ENCODE measurements at regions not wholly inside any gene's neighbourhood (a gene's known extent, or its start where the extent isn't known, plus 50 kb on each side); places are given as distances from the start of the nearest gene placed in this dataset.
A peak's percentile ranks its signal among the peaks of the same experiment; 100 is the strongest.
"Not testable (repeated sequence)": the region's sequence is repeated elsewhere in the genome, so short reads cannot be mapped to it uniquely, and the experiment has no call there.

DNA sequence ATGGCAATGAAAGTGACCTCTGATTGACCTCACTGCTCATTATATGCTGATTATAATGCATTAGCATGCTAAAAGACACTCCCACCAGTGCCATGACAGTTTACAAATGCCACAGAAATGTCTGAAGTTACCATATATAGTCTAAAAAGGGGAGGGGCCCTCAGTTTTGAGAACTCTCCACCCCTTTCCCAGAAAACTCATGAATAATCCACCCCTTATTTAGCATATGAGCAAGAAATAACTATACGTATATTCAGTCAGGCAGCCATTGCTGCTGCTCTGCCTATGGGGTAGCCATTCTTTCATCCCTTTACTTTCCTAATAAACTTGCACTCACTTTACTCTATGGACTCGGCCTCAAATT lies 163.1 kb downstream of the ESM1 start:
- no peak for DNase-seq (ENCODE audit: low spot score)

DNA sequence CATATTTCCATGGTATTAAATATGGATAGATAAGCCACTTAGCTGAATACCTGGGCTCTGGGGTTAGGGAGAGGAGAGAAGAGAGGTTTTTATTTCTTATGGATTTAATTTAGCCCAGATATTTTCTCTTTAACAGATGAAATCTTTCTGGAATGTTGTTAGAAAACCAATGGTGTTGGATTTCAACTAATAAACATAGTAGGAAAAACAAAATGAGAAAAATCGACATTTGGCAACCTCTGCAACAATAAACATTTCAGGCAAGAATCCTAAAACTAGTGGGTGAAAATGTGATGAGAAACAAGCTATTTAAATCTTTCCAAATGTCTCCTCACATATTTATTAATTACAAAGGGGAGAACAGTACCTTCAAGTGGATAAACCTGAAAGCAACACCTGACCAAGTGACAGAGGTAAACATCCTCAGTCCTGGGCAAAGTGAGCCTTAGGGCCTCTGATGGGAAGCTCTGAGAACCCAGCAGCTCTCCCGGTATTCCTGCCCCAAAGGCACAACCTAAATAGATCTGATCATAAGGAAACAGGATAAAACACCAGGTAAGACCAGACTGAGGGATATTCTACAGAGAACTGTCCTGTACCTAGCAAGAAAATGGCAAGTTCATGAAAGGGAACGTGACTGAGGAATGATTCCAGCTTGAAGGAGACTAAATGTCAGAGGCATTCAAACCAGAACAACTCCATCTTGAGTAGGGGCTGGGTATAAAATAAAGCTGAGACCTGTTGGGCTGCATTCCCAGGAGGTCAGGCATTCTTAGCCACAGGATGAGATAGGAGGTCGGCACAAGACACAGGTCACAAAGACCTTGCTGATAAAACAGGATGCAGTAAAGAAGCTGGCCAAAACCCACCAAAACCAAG lies 163.7 kb downstream of the ESM1 start:
- no peak for DNase-seq (ENCODE audit: low spot score)

DNA sequence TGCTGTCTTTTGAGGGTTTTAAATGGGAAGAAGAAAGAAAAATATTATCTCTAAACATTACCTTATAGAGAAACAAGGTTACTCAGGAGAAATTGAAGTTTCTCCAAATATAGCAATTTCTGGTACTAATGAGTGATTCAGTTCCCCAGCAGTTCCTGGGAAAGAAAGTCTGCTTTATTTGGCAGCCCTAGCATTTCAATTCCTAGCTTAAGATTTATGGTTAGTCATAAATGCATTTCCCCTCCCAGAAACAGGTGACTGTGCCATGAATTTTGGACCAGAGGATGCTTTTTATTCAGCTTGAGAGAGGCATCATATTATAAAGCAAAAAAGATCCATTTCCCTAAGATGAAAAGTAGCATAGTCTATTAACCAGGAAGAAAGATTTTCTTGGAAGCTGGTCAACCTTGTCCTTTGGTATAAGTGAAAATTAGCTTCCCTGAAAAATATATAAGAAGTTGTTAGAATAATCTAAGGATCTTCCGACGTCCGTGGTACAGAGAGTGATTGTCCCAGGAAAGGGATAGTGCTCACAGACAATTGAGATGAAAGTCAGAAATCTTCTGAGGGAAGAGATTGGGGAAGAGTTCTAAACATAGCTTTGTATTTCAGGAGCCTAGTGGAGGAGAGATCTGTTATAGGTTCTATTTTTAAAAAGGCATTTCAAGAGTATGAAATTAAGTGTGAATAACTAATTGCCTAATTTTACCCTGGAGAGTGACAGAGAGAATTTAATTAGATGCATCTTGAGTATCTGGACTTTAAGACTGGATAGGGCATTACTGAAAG lies 164.9 kb downstream of the ESM1 start:
- DNase-seq (ENCODE audit: low spot score): no peak

DNA sequence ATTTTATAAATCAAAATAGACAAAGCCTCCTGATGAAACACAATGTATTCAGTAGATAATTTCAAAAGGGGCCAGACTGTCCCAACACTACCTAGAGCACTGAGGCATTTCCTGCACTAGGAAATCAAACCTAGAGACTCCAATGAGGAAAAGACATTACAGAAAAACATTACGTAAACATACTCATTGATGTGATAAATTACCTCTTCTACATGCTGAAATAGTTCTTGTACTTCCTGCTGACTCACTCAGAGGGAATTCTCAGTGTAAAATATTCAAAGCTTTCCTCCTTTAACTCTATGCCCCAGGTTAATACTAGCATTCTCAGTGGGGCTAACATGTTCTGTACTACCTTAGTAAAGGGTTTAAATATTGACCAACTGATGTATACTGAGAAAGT lies 178.0 kb downstream of the ESM1 start:
- peak; percentile 70 for DNase-seq (ENCODE audit: low spot score)

DNA sequence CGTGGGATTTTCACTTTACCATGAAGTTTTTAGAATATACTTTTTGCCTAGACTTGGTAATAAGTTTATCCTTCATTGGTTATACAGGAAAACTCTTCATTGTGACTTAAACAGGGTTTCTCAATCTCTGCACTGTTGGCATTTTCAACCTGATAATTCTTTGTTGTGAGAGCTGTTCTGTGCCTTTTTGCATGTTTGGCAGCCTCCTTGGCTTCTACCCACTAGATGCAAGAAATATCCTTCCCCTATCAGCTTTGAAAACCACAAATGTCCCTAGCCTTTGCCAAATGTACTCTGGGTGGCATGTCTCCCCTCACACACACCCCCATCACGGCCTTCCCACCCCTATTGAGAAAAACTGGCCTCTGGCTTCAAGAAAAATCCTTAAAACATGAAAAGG lies 180.9 kb downstream of the ESM1 start:
- DNase-seq (ENCODE audit: low spot score): no peak

DNA sequence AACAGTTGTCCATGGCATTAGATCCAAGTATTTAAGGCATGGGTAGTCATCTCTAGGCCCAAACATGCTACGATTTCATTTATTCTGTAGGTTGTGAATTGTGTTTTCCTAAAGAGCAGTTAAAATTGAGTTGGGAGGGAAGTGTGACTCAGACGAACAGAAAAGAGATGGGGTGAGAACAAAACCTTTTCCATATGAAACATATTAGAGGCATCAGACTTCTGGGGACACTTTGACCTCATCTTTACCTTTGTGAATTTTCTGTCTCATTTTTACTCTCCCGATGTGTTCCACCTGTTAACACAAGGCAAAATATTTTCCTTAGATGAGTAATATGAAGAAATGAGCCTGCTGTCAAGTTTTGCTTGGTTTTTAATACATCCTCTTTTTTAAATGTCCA lies 181.3 kb downstream of the ESM1 start:
- DNase-seq (ENCODE audit: low spot score): no peak

DNA sequence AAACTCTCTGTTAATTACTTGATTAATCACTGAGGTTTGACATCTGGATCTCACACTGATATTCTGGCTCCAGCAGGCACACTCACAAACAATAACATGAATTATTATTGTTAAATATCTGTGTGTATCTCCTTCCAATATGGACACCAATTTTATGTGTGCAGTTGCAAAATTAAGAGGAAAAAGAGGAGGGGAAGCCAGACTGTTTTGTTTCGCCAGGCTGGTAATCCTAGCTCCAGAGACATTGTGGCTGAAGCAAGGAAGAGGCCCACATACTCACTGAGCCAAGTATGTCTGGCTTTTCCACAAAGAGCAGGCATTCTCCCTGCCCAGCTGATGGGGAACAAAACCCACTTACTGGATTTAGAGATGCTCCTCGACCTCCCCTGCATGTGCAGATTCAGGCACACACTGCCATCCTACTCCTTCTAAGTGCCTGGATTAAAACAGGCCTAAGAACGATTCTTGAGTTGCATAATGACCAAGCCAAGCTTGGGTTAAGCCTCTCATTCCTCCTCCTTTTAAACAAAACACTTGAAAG lies 181.9 kb downstream of the ESM1 start:
- DNase-seq (ENCODE audit: low spot score): no peak

DNA sequence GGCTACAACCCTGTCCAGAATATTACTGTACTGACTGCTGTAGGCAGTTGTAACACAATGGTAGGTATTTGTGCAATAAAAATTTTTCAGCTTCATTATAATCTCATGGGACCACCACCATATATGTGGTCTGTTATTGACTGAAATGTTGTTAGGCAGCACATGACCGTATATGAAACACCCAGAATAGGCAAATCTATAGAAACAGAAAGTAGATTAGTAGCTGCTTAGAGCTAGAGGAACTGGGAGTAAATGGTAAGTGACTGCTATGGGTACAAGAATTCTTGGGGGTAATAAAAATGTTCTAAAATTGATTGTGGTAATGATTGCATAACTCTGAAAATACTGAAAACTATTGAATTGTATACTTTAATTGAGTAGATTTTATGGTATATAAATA lies 185.7 kb downstream of the ESM1 start:
- no peak for DNase-seq (ENCODE audit: low spot score)

DNA sequence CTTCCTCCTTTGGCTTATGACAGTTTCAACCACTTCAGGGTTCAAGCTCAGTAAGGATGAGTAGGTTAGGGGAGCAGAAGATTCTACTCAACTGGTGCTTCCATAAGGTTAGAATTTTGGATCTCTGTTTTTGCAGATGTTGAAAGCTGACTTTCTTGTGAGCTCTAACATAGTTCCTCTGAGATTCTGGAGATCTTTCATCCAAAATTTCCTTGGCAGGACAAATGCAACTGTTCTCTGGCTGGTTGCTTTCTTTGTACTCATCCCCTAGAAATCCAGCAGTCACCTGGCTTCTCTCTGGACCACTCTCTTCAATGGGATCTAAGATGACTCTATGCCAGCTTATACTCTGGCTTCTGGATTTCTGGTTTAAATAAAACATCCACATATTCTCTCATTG lies 189.6 kb downstream of the ESM1 start:
- DNase-seq (ENCODE audit: low spot score): no peak

DNA sequence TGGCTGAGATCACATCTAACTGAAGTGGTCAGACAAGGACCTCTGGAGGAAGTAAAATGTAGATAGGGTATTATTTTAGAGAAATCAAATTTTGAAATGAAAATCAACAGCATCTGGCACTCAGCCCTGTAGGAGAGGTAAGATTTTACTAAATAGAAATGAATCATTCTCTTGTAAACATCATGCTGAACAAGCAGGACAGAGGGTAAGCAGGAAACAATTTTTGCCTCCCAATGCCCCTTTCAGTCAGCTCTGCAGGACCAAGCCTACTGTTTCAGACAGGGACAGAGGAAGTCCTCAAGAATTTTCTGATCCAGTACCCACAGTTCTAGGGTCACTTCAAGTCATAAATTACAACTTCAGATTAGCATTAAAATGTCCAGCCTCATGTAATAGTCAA lies 190.1 kb downstream of the ESM1 start:
- no peak for DNase-seq (ENCODE audit: low spot score)

DNA sequence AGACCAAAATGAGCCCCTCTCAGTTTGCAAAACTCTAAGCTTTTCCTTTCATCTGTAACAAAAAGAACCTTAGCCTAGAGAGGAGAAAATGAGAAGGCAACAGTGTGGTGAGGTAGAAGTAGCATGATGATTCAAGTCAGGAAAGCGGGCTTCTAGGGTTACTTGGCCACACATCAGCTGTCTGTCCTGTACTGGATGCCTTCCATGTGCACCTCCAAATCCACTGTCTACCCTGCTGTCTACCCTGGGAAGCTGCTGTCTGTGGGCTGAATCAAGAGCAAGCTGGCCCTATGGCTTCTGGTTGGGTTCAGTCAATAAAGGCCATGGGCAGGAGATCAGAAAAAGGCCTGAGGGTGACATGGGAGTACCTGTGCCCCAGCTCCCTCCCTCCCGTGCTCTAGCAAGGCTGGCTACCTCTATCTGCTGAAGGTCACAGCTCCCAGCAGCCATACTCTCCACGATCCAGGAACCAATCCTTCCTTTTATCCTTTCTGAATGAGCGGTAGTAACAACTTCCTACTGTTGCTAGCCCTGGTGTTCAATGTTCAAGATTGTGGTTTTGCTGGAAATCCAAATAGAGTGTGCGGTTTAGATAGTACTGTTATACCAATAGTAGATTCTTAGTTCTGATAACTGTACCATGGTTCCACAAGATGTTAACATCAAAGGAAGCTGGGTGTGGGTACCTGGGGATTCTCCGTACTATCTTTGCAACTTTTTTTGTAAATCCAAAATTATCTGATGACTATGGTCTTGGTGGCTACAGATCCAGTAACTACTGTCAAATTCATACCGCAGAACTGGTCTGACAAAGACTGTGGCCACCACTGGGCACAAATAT lies 191.0 kb downstream of the ESM1 start:
- no peak for DNase-seq (ENCODE audit: low spot score)

DNA sequence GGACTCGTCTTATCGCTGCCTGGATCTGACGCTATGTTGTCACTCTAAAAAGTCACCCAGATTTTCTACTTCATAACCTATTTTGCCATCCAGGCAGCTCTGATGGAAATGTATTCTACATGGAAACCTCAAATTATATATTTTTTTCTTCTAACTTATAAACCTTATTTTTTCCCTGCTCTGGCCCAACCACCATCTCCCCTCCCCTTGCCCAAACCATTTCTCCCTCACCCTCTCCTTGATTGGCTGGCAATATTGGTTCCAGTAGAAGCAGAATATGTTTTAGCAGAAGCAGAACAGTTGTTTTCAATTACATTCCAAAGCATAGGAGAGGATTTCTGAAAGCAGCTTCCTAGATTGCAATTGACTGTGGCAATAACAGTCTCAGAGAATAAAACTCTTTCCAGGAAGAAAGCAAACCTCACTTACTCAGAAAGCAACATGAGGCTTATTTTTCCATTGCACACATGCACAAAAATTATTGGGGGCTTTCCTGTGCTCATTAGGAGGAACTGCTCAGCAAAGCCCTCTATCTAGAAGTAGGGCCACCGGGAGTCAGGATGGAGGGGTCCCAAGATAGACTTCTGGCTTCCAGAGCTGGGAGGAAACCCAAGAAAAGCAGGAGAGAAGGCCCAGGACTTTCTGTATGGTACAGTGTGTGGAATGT lies 191.8 kb downstream of the ESM1 start:
- DNase-seq (ENCODE audit: low spot score): no peak

DNA sequence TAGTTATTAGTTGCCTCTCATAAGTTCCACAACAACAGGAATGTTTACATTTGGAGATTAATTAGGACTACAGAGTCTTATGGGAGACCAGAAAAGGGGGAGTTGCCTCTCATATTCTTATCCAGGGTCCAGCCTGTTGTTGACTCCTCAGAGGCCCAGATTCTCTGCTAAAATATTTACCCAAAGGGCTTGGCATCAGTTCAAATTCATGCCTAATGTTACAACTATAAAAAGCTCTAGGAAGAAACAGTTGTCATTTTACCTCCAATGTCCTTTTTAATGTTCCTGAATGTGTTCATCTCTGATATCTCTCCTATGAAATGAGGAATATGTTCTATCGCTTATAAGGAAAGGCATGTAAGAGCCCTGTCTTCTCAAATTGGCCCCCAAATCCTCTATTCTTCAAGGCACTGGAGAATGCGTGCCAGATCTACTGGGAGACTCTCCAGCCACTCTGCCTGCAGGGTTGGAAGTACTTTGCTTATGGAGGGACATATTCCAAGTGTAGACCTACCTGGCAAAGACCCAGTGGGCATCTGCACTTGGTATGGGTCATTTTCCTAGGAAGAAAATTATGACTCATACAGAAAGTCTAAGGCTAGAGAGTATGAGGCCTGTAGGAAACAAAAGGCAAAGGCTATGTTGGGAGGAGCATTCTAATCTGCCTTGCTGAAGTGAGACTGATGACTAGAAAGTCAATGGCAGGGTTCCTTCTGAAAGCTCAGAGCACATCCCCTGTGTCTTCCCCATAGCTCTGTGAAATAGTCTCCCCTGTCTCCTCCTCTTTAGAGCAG lies 192.6 kb downstream of the ESM1 start:
- no peak for DNase-seq (ENCODE audit: low spot score)

DNA sequence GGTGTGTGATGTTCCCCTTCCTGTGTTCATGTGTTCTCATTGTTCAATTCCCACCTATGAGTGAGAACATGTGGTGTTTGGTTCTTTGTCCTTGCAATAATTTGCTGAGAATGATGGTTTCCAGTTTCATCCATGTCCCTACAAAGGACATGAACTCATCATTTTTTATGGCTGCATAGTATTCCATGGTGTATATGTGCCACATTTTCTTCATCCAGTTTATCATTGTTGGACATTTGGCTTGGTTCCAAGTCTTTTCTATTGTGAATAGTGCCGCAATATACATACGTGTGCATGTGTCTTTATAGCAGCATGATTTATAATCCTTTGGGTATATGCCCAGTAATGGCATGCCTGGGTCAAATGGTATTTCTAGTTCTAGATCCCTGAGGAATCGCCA lies 197.5 kb downstream of the ESM1 start:
- DNase-seq (ENCODE audit: low spot score): not testable (repeated sequence)

DNA sequence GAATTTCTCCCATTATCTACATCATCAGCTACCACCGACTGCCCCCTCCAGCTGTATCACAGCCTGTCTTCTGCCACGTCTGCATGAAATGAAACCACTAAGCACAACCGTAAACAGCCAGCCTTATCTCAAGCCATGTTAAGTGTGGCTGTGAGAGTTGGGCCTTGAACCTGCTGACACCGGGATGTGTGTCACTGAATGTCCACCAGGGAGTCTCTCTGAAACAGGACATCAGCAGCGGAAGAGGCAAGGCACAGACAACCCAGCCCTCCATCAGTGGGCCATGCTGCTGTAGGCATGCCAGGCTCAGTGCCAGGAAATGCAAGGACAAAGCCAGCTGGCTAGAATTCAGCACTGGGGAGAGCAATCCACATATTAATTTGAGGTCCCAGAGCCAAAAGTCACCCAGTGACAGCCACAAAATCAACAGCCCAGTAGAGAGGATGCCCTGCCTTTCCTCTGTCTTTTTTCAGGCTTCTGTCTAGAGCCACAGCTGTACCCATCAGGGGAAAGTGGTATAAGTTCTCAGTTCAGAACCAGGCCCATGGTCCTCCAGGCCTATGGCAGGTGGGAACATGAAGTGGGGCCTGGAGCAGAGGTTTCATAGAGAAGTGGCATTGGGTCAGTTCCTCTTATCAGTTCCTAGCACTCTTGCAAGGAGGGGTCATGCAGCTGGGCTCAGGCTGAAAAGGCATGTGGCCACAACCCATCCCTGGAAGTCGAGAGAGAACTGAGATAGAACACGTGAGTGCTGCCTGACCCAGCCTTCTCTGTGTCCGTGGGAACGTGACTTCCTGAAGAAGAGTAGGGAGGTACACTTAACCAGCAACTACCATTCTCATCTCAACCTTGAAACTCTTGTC lies 199.4 kb downstream of the ESM1 start:
- DNase-seq (ENCODE audit: low spot score): no peak

DNA sequence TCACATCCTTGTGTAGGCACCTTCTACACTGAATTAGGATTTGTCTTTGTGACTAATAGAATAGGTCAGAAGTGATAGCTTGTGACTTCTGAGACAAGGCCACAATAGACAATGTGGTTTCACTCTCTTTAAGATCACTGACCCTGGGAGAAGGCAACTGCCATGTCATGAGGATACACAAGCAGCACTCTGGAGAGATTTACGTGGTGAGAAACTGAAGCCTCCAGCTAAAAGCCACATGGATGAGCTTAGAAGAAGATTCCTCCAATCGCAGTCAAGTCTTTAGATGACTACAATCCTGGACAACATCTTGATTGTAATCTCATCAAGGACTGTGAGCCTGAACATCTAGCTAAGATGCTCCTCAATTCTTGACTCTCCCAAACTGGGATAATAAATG lies 206.6 kb downstream of the ESM1 start:
- DNase-seq (ENCODE audit: low spot score): no peak

DNA sequence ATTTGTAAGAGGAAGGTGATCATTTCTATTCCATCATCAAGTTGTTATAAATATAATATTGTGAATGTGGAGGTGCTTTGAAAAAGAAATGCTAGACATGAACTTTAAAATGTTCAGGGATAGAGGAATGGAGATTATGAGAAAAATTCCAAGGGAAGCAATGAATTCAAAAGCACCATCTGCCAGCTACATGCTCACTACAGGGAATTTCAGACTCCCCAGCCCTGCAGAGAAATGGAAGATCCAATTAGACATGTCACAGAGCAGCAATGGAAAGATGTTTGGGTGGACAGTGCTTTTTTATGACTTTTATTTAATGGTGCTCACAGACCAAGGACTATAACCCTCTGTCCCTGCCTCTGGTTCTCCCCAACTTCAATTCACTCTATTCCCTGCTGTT lies 209.7 kb downstream of the ESM1 start:
- DNase-seq (ENCODE audit: low spot score): no peak

DNA sequence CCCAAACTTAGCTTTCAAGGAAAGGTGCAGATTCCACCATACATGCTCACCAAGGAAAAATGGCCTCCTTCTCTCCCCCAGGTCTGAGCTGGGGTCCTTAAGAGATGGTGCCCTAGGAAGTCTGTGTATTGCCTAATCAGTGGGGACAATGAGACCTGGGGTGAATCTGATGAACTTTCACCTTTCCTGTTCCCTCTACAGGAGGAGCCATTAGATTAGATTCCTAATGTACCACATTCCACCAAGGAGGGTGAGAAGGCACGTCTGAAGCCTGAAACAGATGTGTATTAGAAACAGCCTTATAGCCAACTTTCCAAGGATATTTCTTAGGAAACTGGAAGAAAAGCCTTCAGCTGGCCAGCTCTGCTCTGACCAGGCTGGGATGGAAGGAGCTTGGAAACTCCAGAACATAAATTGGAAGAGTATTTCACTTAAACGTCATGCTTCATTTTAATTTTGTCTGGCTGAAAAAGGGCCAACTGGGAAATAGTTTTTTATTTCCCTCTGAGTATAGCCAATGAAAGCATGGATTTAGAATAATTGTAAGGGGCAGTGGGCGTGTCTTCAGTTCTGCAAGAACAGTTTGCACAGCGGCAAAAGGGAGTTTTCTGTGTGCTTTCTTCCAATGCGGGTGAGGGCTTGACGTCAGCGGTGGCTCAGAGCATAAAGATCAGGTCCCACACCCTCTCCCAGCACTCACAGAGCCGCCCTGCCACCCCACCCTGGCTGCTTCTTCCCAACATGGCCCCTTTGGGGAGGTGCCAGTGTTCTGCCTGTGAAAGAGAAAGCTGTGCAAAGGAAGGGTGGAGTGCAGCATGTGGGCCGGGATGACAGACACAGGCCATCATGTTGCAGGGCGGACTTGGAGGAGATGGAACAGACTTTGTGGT lies 210.9 kb downstream of the ESM1 start:
- DNase-seq (ENCODE audit: low spot score): no peak

DNA sequence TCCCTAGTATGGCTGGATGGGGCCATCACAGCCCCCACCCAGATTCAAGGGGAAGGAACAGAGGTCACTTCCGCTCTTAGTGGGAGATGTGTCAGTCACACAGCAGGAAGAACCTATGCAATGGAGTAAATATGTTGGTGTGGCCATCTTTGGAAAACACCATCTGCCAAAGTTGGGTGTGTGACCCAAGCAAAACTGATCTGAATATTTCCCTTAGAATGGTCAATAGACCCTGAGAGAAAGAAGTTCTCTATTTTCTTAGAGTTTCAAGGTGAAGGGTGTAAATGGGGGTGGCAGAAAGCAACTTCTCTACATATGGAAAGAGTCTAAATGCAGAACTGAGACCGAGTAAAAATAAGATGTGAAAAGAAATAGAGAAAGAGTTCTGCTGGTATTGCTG lies 212.7 kb downstream of the ESM1 start:
- no peak for DNase-seq (ENCODE audit: low spot score)

All from H4 (cell line).